NCI-H460 (cell line): ENCODE measurements at regions not wholly inside any gene's neighbourhood (a gene's known extent, or its start where the extent isn't known, plus 50 kb on each side); places are given as distances from the start of the nearest gene placed in this dataset.
"Not testable (repeated sequence)": the region's sequence is repeated elsewhere in the genome, so short reads cannot be mapped to it uniquely, and the experiment has no call there.

Experiments used
- DNase-seq: peaks from one replicate; pipeline ENCODE4 v3.0.0-alpha.2; 2016; ENCODE audit warnings: low read depth; ENCODE audit errors: extremely low read depth

- DNase-seq: no peak
Observed at GRCh38 chr5:159493696-159494095, 163.4 kb upstream of the IL12B start.

GRCh38 chr5:159496773-159497172 lies 166.5 kb upstream of the IL12B start:
- DNase-seq: no peak

- DNase-seq: no peak
Observed at GRCh38 chr5:159497221-159497620, 166.9 kb upstream of the IL12B start.

- DNase-seq: no peak
Observed at GRCh38 chr5:159498630-159499029, 168.3 kb upstream of the IL12B start.

- not testable (repeated sequence) for DNase-seq
Observed at GRCh38 chr5:159502116-159502515, 171.8 kb upstream of the IL12B start.

GRCh38 chr5:159503236-159503635 lies 172.9 kb upstream of the IL12B start:
- DNase-seq: no peak

GRCh38 chr5:159504106-159504856 lies 174.0 kb upstream of the IL12B start:
- DNase-seq: no peak

GRCh38 chr5:159504857-159505304 lies 174.6 kb upstream of the IL12B start:
- no peak for DNase-seq

- DNase-seq: no peak
Observed at GRCh38 chr5:159507055-159507454, 176.8 kb upstream of the IL12B start.

GRCh38 chr5:159507661-159508060 lies 177.4 kb upstream of the IL12B start:
- DNase-seq: no peak

GRCh38 chr5:159508344-159508743 lies 178.1 kb upstream of the IL12B start:
- DNase-seq: no peak

- no peak for DNase-seq
Observed at GRCh38 chr5:159509002-159509660, 178.8 kb upstream of the IL12B start.

GRCh38 chr5:159510282-159510681 lies 180.0 kb upstream of the IL12B start:
- DNase-seq: no peak

- peak; percentile 3 for DNase-seq
Observed at GRCh38 chr5:159511570-159511969, 181.3 kb upstream of the IL12B start.

GRCh38 chr5:159512064-159512463 lies 181.8 kb upstream of the IL12B start:
- no peak for DNase-seq

- no peak for DNase-seq
Observed at GRCh38 chr5:159514229-159514810, 184.0 kb upstream of the IL12B start.

- DNase-seq: no peak
Observed at GRCh38 chr5:159515197-159515596, 184.9 kb upstream of the IL12B start.

GRCh38 chr5:159515909-159516415 lies 185.7 kb upstream of the IL12B start:
- DNase-seq: peak; percentile 45

GRCh38 chr5:159518371-159518770 lies 188.1 kb upstream of the IL12B start:
- DNase-seq: no peak

GRCh38 chr5:159519365-159519764 lies 189.1 kb upstream of the IL12B start:
- DNase-seq: no peak

- no peak for DNase-seq
Observed at GRCh38 chr5:159522841-159523240, 192.6 kb upstream of the IL12B start.

GRCh38 chr5:159524279-159524678 lies 194.0 kb upstream of the IL12B start:
- DNase-seq: not testable (repeated sequence)
